ENCODE measurements at regions not wholly inside any gene's neighbourhood (a gene's known extent, or its start where the extent isn't known, plus 50 kb on each side); places are given as distances from the start of the nearest gene placed in this dataset.

- no peaks in the 10 kb centered on the region for H3K36me3 ChIP-seq (ENCODE audit: control insufficient read depth, insufficient read depth, low read length)
- no peak for TF ChIP-seq CTCF (IDR thresholded peaks at IDR 0.05; ENCODE audit: insufficient read depth, low read length, poor library complexity, severe bottlenecking)
- no peak overlapping the region for H3K4me3 ChIP-seq (ENCODE audit: low read depth, low read length)
- H3K27me3 ChIP-seq (ENCODE audit: control insufficient read depth, insufficient read depth, low read length) = no peaks in the 10 kb centered on the region
- no peak for DNase-seq (ENCODE audit: low read depth)
These were observed 859.0 kb upstream of the SPRY2 start for GRCh38 chr13:81199956-81200355.

GRCh38 chr13:81197966-81198365, 857.0 kb upstream of the SPRY2 start:
- Histone ChIP-seq H3K36me3 (ENCODE audit: control insufficient read depth, insufficient read depth, low read length) (no peaks in the 10 kb centered on the region), H3K27me3 (ENCODE audit: control insufficient read depth, insufficient read depth, low read length) (no peaks in the 10 kb centered on the region), H3K4me3 (ENCODE audit: low read depth, low read length) (no peak overlapping the region)
- TF ChIP-seq CTCF (IDR thresholded peaks at IDR 0.05; ENCODE audit: insufficient read depth, low read length, poor library complexity, severe bottlenecking) = no peak
- DNase-seq (ENCODE audit: low read depth) = no peak

GRCh38 chr13:81197483-81197882, 856.6 kb upstream of the SPRY2 start:
- no peak for DNase-seq (ENCODE audit: low read depth)
- no peaks in the 10 kb centered on the region for H3K27me3 ChIP-seq (ENCODE audit: control insufficient read depth, insufficient read depth, low read length)
- no peak for TF ChIP-seq CTCF (IDR thresholded peaks at IDR 0.05; ENCODE audit: insufficient read depth, low read length, poor library complexity, severe bottlenecking)
- H3K4me3 ChIP-seq (ENCODE audit: low read depth, low read length) = no peak overlapping the region
- H3K36me3 ChIP-seq (ENCODE audit: control insufficient read depth, insufficient read depth, low read length) = no peaks in the 10 kb centered on the region

- no peaks in the 10 kb centered on the region for H3K27me3 ChIP-seq (ENCODE audit: control insufficient read depth, insufficient read depth, low read length)
- no peak for TF ChIP-seq CTCF (IDR thresholded peaks at IDR 0.05; ENCODE audit: insufficient read depth, low read length, poor library complexity, severe bottlenecking)
- H3K36me3 ChIP-seq (ENCODE audit: control insufficient read depth, insufficient read depth, low read length) = no peaks in the 10 kb centered on the region
- no peak overlapping the region for H3K4me3 ChIP-seq (ENCODE audit: low read depth, low read length)
- DNase-seq (ENCODE audit: low read depth) = no peak
These were observed 853.4 kb upstream of the SPRY2 start for GRCh38 chr13:81194362-81194761.

GRCh38 chr13:81184556-81185265, 843.8 kb upstream of the SPRY2 start:
- H3K4me3 ChIP-seq (ENCODE audit: low read depth, low read length) = no peak overlapping the region
- no peak for TF ChIP-seq CTCF (IDR thresholded peaks at IDR 0.05; ENCODE audit: insufficient read depth, low read length, poor library complexity, severe bottlenecking)
- no peaks in the 10 kb centered on the region for H3K27me3 ChIP-seq (ENCODE audit: control insufficient read depth, insufficient read depth, low read length)
- DNase-seq (ENCODE audit: low read depth) = no peak
- H3K36me3 ChIP-seq (ENCODE audit: control insufficient read depth, insufficient read depth, low read length) = no peaks in the 10 kb centered on the region

- Histone ChIP-seq H3K36me3 (ENCODE audit: control insufficient read depth, insufficient read depth, low read length) (no peaks in the 10 kb centered on the region), H3K27me3 (ENCODE audit: control insufficient read depth, insufficient read depth, low read length) (no peaks in the 10 kb centered on the region), H3K4me3 (ENCODE audit: low read depth, low read length) (no peak overlapping the region)
- no peak for TF ChIP-seq CTCF (IDR thresholded peaks at IDR 0.05; ENCODE audit: insufficient read depth, low read length, poor library complexity, severe bottlenecking)
- DNase-seq (ENCODE audit: low read depth) = no peak
These were observed 831.7 kb upstream of the SPRY2 start for GRCh38 chr13:81172603-81173002.
